Smooth muscle cell (in vitro differentiated cells): ENCODE measurements at regions not wholly inside any gene's neighbourhood (a gene's known extent, or its start where the extent isn't known, plus 50 kb on each side); places are given as distances from the start of the nearest gene placed in this dataset.
"Not testable (repeated sequence)": the region's sequence is repeated elsewhere in the genome, so short reads cannot be mapped to it uniquely, and the experiment has no call there.

Source experiments
- DNase-seq: peaks from one replicate; lab custom pipeline; 2025; ENCODE audit not compliant: unreplicated experiment; lab: John Stamatoyannopoulos, UW
- H2AFZ ChIP-seq: fragments of 200-600 bp; sonication (generic); 2 replicates; pipeline ENCODE4 v1.6.0; 2016; ENCODE audit warnings: antibody characterized with exemption, low read depth, mild to moderate bottlenecking
- H3F3A ChIP-seq: fragments of 200-600 bp; sonication (generic); 2 replicates; pipeline ENCODE4 v1.6.0; 2017; ENCODE audit warnings: antibody characterized with exemption, low read depth
- H3K27ac ChIP-seq: fragments of 200-600 bp; sonication (generic); 2 replicates; pipeline ENCODE4 v1.5.1; 2016; ENCODE audit warnings: low read depth, mild to moderate bottlenecking
- H3K27me3 ChIP-seq: fragments of 200-600 bp; sonication (generic); 2 replicates; pipeline ENCODE4 v1.6.1; 2016; ENCODE audit warnings: low read depth, mild to moderate bottlenecking
- H3K36me3 ChIP-seq: fragments of 200-600 bp; sonication (generic); 2 replicates; pipeline ENCODE4 v1.5.1; 2016; ENCODE audit warnings: low read depth
- H3K4me1 ChIP-seq: fragments of 200-600 bp; sonication (generic); 2 replicates; pipeline ENCODE4 v1.5.1; 2016; ENCODE audit warnings: low read depth
- H3K4me2 ChIP-seq: fragments of 200-600 bp; sonication (generic); 2 replicates; pipeline ENCODE4 v1.6.0; 2016; ENCODE audit warnings: mild to moderate bottlenecking
- H3K4me3 ChIP-seq: fragments of 200-600 bp; sonication (generic); 2 replicates; pipeline ENCODE4 v1.5.1; 2016; ENCODE audit warnings: mild to moderate bottlenecking
- H3K79me2 ChIP-seq: fragments of 200-600 bp; sonication (generic); 2 replicates; pipeline ENCODE4 v1.6.0; 2016; ENCODE audit warnings: low read depth, mild to moderate bottlenecking
- H3K9ac ChIP-seq: fragments of 200-600 bp; sonication (generic); 2 replicates; pipeline ENCODE4 v1.6.0; 2016; ENCODE audit warnings: low read depth
- H3K9me3 ChIP-seq: fragments of 200-600 bp; sonication (generic); replicated peaks from 2 replicates; pipeline ENCODE4 v1.5.1; 2016; ENCODE audit warnings: low read depth
- H4K20me1 ChIP-seq: fragments of 200-600 bp; sonication (generic); 2 replicates; pipeline ENCODE4 v1.6.0; 2016; ENCODE audit warnings: low read depth
- whole genome bisulfite sequencing: methylation state at CpG from one replicate; pipeline ENCODE4 v1.1.7; 2016; ENCODE audit warnings: low lambda C conversion rate; 5-methylcytosine and 5-hydroxymethylcytosine counted together
- TF ChIP-seq, protein P1 (sequence below): fragments of 200-600 bp; sonication (generic); IDR thresholded peaks from 2 replicates; pipeline ENCODE4 v1.5.1; 2017; ENCODE audit warnings: borderline replicate concordance, mild to moderate bottlenecking, antibody characterized with exemption; ENCODE audit not compliant: insufficient read depth, poor library complexity, severe bottlenecking

GRCh38 chr13:58950911-58951310, 1212.8 kb downstream of the DIAPH3 start:
- Histone ChIP-seq H3K27ac (no peak overlapping the region), H3K27me3 (no peaks in the 10 kb centered on the region), H2AFZ (no peak overlapping the region), H3K9me3 (no peaks in the 10 kb centered on the region), H3K36me3 (no peaks in the 10 kb centered on the region), H3K4me2 (no peak overlapping the region), H3K9ac (no peak overlapping the region), H3K4me3 (no peak overlapping the region), H3K79me2 (no peaks in the 10 kb centered on the region), H3F3A (no peaks in the 10 kb centered on the region), H3K4me1 (no peaks in the 10 kb centered on the region), H4K20me1 (no peaks in the 10 kb centered on the region)
- no peak for DNase-seq
- TF ChIP-seq, protein P1, sequence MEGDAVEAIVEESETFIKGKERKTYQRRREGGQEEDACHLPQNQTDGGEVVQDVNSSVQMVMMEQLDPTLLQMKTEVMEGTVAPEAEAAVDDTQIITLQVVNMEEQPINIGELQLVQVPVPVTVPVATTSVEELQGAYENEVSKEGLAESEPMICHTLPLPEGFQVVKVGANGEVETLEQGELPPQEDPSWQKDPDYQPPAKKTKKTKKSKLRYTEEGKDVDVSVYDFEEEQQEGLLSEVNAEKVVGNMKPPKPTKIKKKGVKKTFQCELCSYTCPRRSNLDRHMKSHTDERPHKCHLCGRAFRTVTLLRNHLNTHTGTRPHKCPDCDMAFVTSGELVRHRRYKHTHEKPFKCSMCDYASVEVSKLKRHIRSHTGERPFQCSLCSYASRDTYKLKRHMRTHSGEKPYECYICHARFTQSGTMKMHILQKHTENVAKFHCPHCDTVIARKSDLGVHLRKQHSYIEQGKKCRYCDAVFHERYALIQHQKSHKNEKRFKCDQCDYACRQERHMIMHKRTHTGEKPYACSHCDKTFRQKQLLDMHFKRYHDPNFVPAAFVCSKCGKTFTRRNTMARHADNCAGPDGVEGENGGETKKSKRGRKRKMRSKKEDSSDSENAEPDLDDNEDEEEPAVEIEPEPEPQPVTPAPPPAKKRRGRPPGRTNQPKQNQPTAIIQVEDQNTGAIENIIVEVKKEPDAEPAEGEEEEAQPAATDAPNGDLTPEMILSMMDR, result no peak

- no peaks in the 10 kb centered on the region for H3K79me2 ChIP-seq
- H3K4me2 ChIP-seq, result no peak overlapping the region
- no peak overlapping the region for H3K9ac ChIP-seq
- TF ChIP-seq, protein P1, result no peak
- H3F3A ChIP-seq, result no peaks in the 10 kb centered on the region
- WGBS, result 30% methylated on average over 1 of the region's 1 CpG
- H2AFZ ChIP-seq, result no peak overlapping the region
- no peak for DNase-seq
- no peak overlapping the region for H3K27ac ChIP-seq
- H3K4me3 ChIP-seq, result no peak overlapping the region
- no peaks in the 10 kb centered on the region for H3K36me3 ChIP-seq
- no peaks in the 10 kb centered on the region for H3K9me3 ChIP-seq
- H4K20me1 ChIP-seq, result no peaks in the 10 kb centered on the region
- H3K4me1 ChIP-seq, result no peaks in the 10 kb centered on the region
- no peaks in the 10 kb centered on the region for H3K27me3 ChIP-seq
Observed at GRCh38 chr13:58953638-58954037, 1210.1 kb downstream of the DIAPH3 start.

GRCh38 chr13:58955546-58956385, 1208.0 kb downstream of the DIAPH3 start:
- DNase-seq, result no peak
- H2AFZ ChIP-seq, result no peak overlapping the region
- H3K36me3 ChIP-seq, result no peaks in the 10 kb centered on the region
- TF ChIP-seq, protein P1, result no peak
- no peak overlapping the region for H3K27ac ChIP-seq
- no peaks in the 10 kb centered on the region for H3K9me3 ChIP-seq
- H3K9ac ChIP-seq, result no peak overlapping the region
- no peak overlapping the region for H3K4me2 ChIP-seq
- 85% methylated on average over 7 of the region's 7 CpGs for WGBS
- H3K79me2 ChIP-seq, result no peaks in the 10 kb centered on the region
- no peaks in the 10 kb centered on the region for H3F3A ChIP-seq
- no peaks in the 10 kb centered on the region for H4K20me1 ChIP-seq
- no peak overlapping the region for H3K4me3 ChIP-seq
- H3K27me3 ChIP-seq, result no peaks in the 10 kb centered on the region
- H3K4me1 ChIP-seq, result no peaks in the 10 kb centered on the region

DNA sequence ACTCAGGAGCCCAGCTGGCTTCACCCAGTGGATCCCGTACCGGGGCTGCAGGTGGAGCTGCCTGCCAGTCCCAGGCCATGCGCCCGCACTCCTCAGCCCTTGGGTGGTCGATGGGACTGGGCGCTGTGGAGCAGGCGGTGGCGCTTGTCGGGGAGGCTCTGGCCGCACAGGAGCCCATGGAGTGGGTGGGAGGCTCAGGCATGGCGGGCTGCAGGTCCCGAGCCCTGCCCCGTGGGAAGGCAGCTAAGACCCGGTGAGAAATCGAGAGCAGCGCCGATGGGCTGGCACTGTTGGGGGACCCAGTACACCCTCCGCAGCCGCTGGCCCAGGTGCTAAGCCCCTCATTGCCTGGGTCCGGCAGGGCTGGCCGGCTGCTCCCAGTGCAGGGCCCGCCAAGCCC, 1205.6 kb downstream of the DIAPH3 start:
- H3K4me2 ChIP-seq, H3K9me3 ChIP-seq, H3K36me3 ChIP-seq, H3K4me3 ChIP-seq, H2AFZ ChIP-seq, H3K27ac ChIP-seq, H4K20me1 ChIP-seq, H3K79me2 ChIP-seq, H3K27me3 ChIP-seq, H3K9ac ChIP-seq, DNase-seq, H3K4me1 ChIP-seq, H3F3A ChIP-seq: not testable (repeated sequence)
- 96% methylated on average over 22 of the region's 22 CpGs for WGBS
